WTC11 (cell line): ENCODE measurements at regions not wholly inside any gene's neighbourhood (a gene's known extent, or its start where the extent isn't known, plus 50 kb on each side); places are given as distances from the start of the nearest gene placed in this dataset.

Experiments
- ATAC-seq: fragments of 200-7000 bp; cut with Tn5 transposase; 2 replicates; pipeline ENCODE4 v1.10.0; 2021; ENCODE audit warnings: mild to moderate bottlenecking, moderate library complexity
- CTCF ChIA-PET: fragments of 300-600 bp; sonication (Branson Sonifier 250); formaldehyde crosslinking; loops from one replicate; lab custom pipeline; 2021; ENCODE audit warnings: antibody characterized with exemption; lab: Charles Lee
- POLR2A ChIA-PET: fragments of 350-600 bp; sonication (Branson Sonifier 250); formaldehyde crosslinking; loops from one replicate; lab custom pipeline; 2021; ENCODE audit warnings: antibody characterized with exemption; lab: Charles Lee
- DNase-seq: peaks from one replicate; pipeline ENCODE4 v3.0.0; 2021; ENCODE audit warnings: low spot score
- H3K27ac Mint-ChIP-seq: 2 replicates; pipeline ENCODE4 v1.8.0; 2021; ENCODE audit warnings: mixed read lengths
- H3K27me3 Mint-ChIP-seq: 2 replicates; pipeline ENCODE4 v1.8.0; 2021; ENCODE audit warnings: low read depth, mild to moderate bottlenecking, moderate library complexity, mixed read lengths
- H3K36me3 Mint-ChIP-seq: 2 replicates; pipeline ENCODE4 v1.8.0; 2021; ENCODE audit warnings: mixed read lengths
- H3K4me1 Mint-ChIP-seq: 2 replicates; pipeline ENCODE4 v1.8.0; 2022; ENCODE audit warnings: mixed read lengths
- H3K4me3 Mint-ChIP-seq: 2 replicates; pipeline ENCODE4 v1.8.0; 2021; ENCODE audit warnings: mild to moderate bottlenecking, moderate library complexity, mixed read lengths
- H3K9me3 Mint-ChIP-seq: 2 replicates; pipeline ENCODE4 v1.8.0; 2021; ENCODE audit warnings: mixed read lengths
- CREM ChIP-seq: sonication (generic); formaldehyde crosslinking; IDR thresholded peaks from 2 replicates; pipeline ENCODE4 v1.8.1; 2022; ENCODE audit warnings: mild to moderate bottlenecking, missing genetic modification reagents, moderate library complexity
- CTCF ChIP-seq: fragments of 200-600 bp; IDR thresholded peaks from 2 replicates; pipeline ENCODE4 v1.8.0; 2022; ENCODE audit warnings: antibody characterized with exemption
- EMX1 ChIP-seq: fragments of 250-450 bp; sonication (Bioruptor Pico); IDR thresholded peaks from 2 replicates; pipeline ENCODE4 v1.8.0; 2021; ENCODE audit warnings: mild to moderate bottlenecking
- FOXK1 ChIP-seq: sonication (generic); formaldehyde crosslinking; IDR thresholded peaks from 2 replicates; pipeline ENCODE4 v1.8.0; 2022; ENCODE audit warnings: mild to moderate bottlenecking, moderate library complexity, missing genetic modification reagents
- GABPB1 ChIP-seq: sonication (generic); formaldehyde crosslinking; IDR thresholded peaks from 2 replicates; pipeline ENCODE4 v1.8.1; 2023; ENCODE audit warnings: mild to moderate bottlenecking, missing genetic modification reagents
- GRHL2 ChIP-seq: fragments of 250-450 bp; sonication (Bioruptor Pico); IDR thresholded peaks from 2 replicates; pipeline ENCODE4 v1.8.0; 2022; ENCODE audit warnings: mild to moderate bottlenecking, moderate library complexity; ENCODE audit not compliant: insufficient replicate concordance, severe bottlenecking
- GTF2I ChIP-seq: fragments of 250-450 bp; sonication (Bioruptor Pico); conservative IDR thresholded peaks from 2 replicates; pipeline ENCODE4 v1.4.0; 2021; ENCODE audit warnings: mild to moderate bottlenecking
- HMGXB4 ChIP-seq: sonication (generic); formaldehyde crosslinking; IDR thresholded peaks from 2 replicates; pipeline ENCODE4 v1.8.1; 2023; ENCODE audit warnings: mild to moderate bottlenecking, moderate library complexity, missing genetic modification reagents
- IRF2 ChIP-seq: sonication (generic); formaldehyde crosslinking; IDR thresholded peaks from 2 replicates; pipeline ENCODE4 v1.8.0; 2022; ENCODE audit warnings: low read depth, missing genetic modification reagents, borderline replicate concordance
- JAZF1 ChIP-seq: fragments of 250-450 bp; sonication (Bioruptor Pico); IDR thresholded peaks from 2 replicates; pipeline ENCODE4 v1.9.0; 2021; ENCODE audit warnings: moderate library complexity, mild to moderate bottlenecking, inconsistent platforms
- MXD4 ChIP-seq: fragments of 250-450 bp; sonication (Bioruptor Pico); IDR thresholded peaks from 2 replicates; pipeline ENCODE4 v1.8.0; 2021; ENCODE audit warnings: mild to moderate bottlenecking, moderate library complexity, borderline replicate concordance
- PRDM15 ChIP-seq: sonication (generic); formaldehyde crosslinking; IDR thresholded peaks from 2 replicates; pipeline ENCODE4 v1.8.0; 2022; ENCODE audit warnings: missing genetic modification reagents
- PRRX2 ChIP-seq: fragments of 250-450 bp; sonication (Bioruptor Pico); IDR thresholded peaks from 2 replicates; pipeline ENCODE4 v1.8.0; 2021; ENCODE audit warnings: mild to moderate bottlenecking
- SMAD4 ChIP-seq: sonication (generic); formaldehyde crosslinking; IDR thresholded peaks from 2 replicates; pipeline ENCODE4 v1.8.0; 2022; ENCODE audit warnings: mild to moderate bottlenecking, missing genetic modification reagents
- TCF7 ChIP-seq: sonication (generic); formaldehyde crosslinking; IDR thresholded peaks from 2 replicates; pipeline ENCODE4 v1.8.0; 2022; ENCODE audit warnings: mild to moderate bottlenecking, low read depth, missing genetic modification reagents, moderate library complexity
- ZNF121 ChIP-seq: sonication (generic); formaldehyde crosslinking; IDR thresholded peaks from 2 replicates; pipeline ENCODE4 v1.8.0; 2023; ENCODE audit warnings: missing genetic modification reagents
- ZNF219 ChIP-seq: sonication (generic); formaldehyde crosslinking; IDR thresholded peaks from 2 replicates; pipeline ENCODE4 v1.8.0; 2023; ENCODE audit warnings: missing genetic modification reagents, mild to moderate bottlenecking, borderline replicate concordance
- ZNF281 ChIP-seq: sonication (generic); formaldehyde crosslinking; IDR thresholded peaks from 2 replicates; pipeline ENCODE4 v1.8.0; 2023; ENCODE audit warnings: mild to moderate bottlenecking, missing genetic modification reagents
- ZNF396 ChIP-seq: fragments of 250-450 bp; sonication (Bioruptor Pico); IDR thresholded peaks from 2 replicates; pipeline ENCODE4 v1.8.0; 2021; ENCODE audit warnings: mild to moderate bottlenecking, moderate library complexity, borderline replicate concordance
- ZNF425 ChIP-seq: fragments of 250-450 bp; sonication (Bioruptor Pico); conservative IDR thresholded peaks from 2 replicates; pipeline ENCODE4 v1.9.0; 2021; ENCODE audit warnings: mild to moderate bottlenecking
- ZNF671 ChIP-seq: fragments of 250-450 bp; sonication (Bioruptor Pico); IDR thresholded peaks from 2 replicates; pipeline ENCODE4 v1.8.0; 2021; ENCODE audit warnings: mild to moderate bottlenecking
- TF ChIP-seq, protein P1 (sequence below): sonication (generic); formaldehyde crosslinking; IDR thresholded peaks from 2 replicates; pipeline ENCODE4 v1.8.0; 2022; ENCODE audit warnings: mild to moderate bottlenecking, missing genetic modification reagents

- TF ChIP-seq FOXK1 (CRISPR knock-in tag) (no peak), GRHL2 (CRISPR knock-in tag) (no peak), TCF7 (CRISPR knock-in tag) (no peak), IRF2 (CRISPR knock-in tag) (no peak), CTCF (no peak), HMGXB4 (CRISPR knock-in tag) (no peak), GTF2I (CRISPR knock-in tag) (no peak)
Observed at GRCh38 chr5:144703776-144704175, 533.1 kb downstream of the KCTD16 start (continued).

DNA sequence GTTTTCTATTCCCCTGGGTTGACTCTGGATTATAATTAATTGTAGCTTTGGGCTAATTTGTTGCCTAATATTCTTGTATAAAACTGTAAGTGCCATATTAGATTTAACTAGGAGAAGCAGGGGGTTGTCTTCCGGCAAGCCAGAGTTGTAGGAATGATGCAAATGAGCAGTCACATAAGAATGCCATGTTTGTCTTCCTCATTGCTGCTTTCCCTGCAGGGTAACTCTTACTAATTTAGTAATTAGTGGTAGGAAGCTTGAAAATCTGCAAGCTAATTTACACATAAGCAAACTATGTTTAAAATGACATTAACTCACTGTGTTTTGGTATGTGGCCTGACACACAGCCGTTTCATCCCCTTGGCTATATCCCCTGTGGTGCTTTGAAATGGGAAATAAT lies 527.8 kb downstream of the KCTD16 start:
- no peak for TF ChIP-seq EMX1 (CRISPR knock-in tag)
- no peak for TF ChIP-seq ZNF219 (CRISPR knock-in tag)
- no peak for TF ChIP-seq ZNF121
- no peak for TF ChIP-seq JAZF1 (CRISPR knock-in tag)
- no peak for TF ChIP-seq ZNF396 (CRISPR knock-in tag)
- TF ChIP-seq PRDM15 (CRISPR knock-in tag): no peak
- TF ChIP-seq ZNF425 (CRISPR knock-in tag): no peak
- TF ChIP-seq ZNF671: no peak
- no peak for TF ChIP-seq PRRX2 (CRISPR knock-in tag)
- TF ChIP-seq, protein P1, sequence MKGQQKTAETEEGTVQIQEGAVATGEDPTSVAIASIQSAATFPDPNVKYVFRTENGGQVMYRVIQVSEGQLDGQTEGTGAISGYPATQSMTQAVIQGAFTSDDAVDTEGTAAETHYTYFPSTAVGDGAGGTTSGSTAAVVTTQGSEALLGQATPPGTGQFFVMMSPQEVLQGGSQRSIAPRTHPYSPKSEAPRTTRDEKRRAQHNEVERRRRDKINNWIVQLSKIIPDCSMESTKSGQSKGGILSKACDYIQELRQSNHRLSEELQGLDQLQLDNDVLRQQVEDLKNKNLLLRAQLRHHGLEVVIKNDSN (CRISPR knock-in tag): no peak
- TF ChIP-seq MXD4 (CRISPR knock-in tag): no peak
- TF ChIP-seq SMAD4 (CRISPR knock-in tag): no peak
- no peak for TF ChIP-seq CREM (CRISPR knock-in tag)
- no peak for TF ChIP-seq ZNF281 (CRISPR knock-in tag)
- TF ChIP-seq GABPB1 (CRISPR knock-in tag): no peak

More for the DNA sequence above, 527.8 kb downstream of the KCTD16 start:
- ChIA-PET CTCF (interaction anchor here (0.6 to 2.0 kb wide), 5 partner anchors 68 to 539 kb away, joined by 3 to 6 read pairs (median 3); no protein-coding TSS in a partner anchor), POLR2A (no interaction called here)
- H3K27ac Mint-ChIP-seq: no peak overlapping the region
- no peak for DNase-seq
- 0 out of 2 replicates have a peak, but pooled peaks cover 6% of the 10 kb centered on the region for H3K9me3 Mint-ChIP-seq
- peaks cover 19% of the 10 kb centered on the region for H3K4me1 Mint-ChIP-seq
- H3K4me3 Mint-ChIP-seq: no peak overlapping the region
- H3K27me3 Mint-ChIP-seq: peaks cover 8% of the 10 kb centered on the region
- no peaks in the 10 kb centered on the region for H3K36me3 Mint-ChIP-seq
- ATAC-seq: peak; percentile 67
